H1 (cell line): ENCODE measurements at regions not wholly inside any gene's neighbourhood (a gene's known extent, or its start where the extent isn't known, plus 50 kb on each side); places are given as distances from the start of the nearest gene placed in this dataset.

Experiments
- CTCF ChIA-PET: fragments of 300-600 bp; sonication (Branson Sonifier 250); formaldehyde crosslinking; loops from one replicate; lab custom pipeline; 2021; ENCODE audit not compliant: partially characterized antibody; lab: Charles Lee
- POLR2A ChIA-PET: fragments of 300-600 bp; sonication (Branson Sonifier 250); formaldehyde crosslinking; loops from one replicate; lab custom pipeline; 2021; ENCODE audit warnings: inconsistent platforms; ENCODE audit not compliant: partially characterized antibody; lab: Charles Lee
- DNase-seq, 2 experiments: peaks; one replicate each; pipeline versions ENCODE4 v3.0.0 to v3.0.0-alpha.2; 2010 to 2022; ENCODE audit warnings: low spot score in 2 of 2, low read depth in 1 of 2, mixed read lengths in 1 of 2
- FAIRE-seq: peaks from 2 replicates; lab custom pipeline; 2011; peaks lifted over from hg19 to GRCh38; lab: Jason Lieb, UNC
- H2AFZ ChIP-seq: 2 replicates; pipeline ENCODE4 v1.8.1; 2012; ENCODE audit warnings: low read length, inconsistent platforms
- H2AK5ac ChIP-seq: 2 replicates; pipeline ENCODE4 v1.6.1; 2013; ENCODE audit warnings: low read depth, low read length
- H2BK120ac ChIP-seq: replicated peaks from 2 replicates; pipeline ENCODE3; 2013; ENCODE audit warnings: low read depth, low read length, inconsistent platforms
- H2BK12ac ChIP-seq: 2 replicates; pipeline ENCODE4 v1.6.1; 2013; ENCODE audit warnings: low read depth, low read length
- H2BK15ac ChIP-seq: 2 replicates; pipeline ENCODE4 v1.6.1; 2013; ENCODE audit warnings: low read length
- H2BK20ac ChIP-seq: 2 replicates; pipeline ENCODE4 v1.6.1; 2013; ENCODE audit warnings: low read length
- H2BK5ac ChIP-seq: 2 replicates; pipeline ENCODE4 v1.6.1; 2013; ENCODE audit warnings: low read depth, low read length
- H3K14ac ChIP-seq: 2 replicates; pipeline ENCODE4 v1.6.1; 2013; ENCODE audit warnings: inconsistent platforms; ENCODE audit not compliant: insufficient read length
- H3K18ac ChIP-seq: 2 replicates; pipeline ENCODE4 v1.6.1; 2013; ENCODE audit warnings: low read length; ENCODE audit errors: extremely low read depth
- H3K23ac ChIP-seq: 2 replicates; pipeline ENCODE4 v1.6.1; 2013; ENCODE audit warnings: inconsistent platforms; ENCODE audit not compliant: insufficient read length
- H3K23me2 ChIP-seq: 2 replicates; pipeline ENCODE4 v1.6.1; 2013; ENCODE audit warnings: low read depth, low read length
- H3K27ac ChIP-seq: 2 replicates; pipeline ENCODE4 v1.6.1; 2011; ENCODE audit warnings: low read depth, low read length, inconsistent platforms
- H3K27me3 ChIP-seq, 4 experiments: replicated peaks in 1 of 4; 1 replicate in 1 of 4; 2 replicates in 3 of 4; pipeline versions ENCODE4 v1.6.1 to v1.8.1; 2011 to 2013; ENCODE audit warnings: low read length in 3 of 4, mild to moderate bottlenecking in 3 of 4, inconsistent platforms in 2 of 4, mixed read lengths in 2 of 4, moderate library complexity in 1 of 4; ENCODE audit not compliant: control insufficient read depth in 3 of 4, insufficient read depth in 3 of 4; ENCODE audit errors: extremely low read depth in 1 of 4
- H3K36me3 ChIP-seq, 4 experiments: 2 replicates each; pipeline versions ENCODE4 v1.6.1 to v1.8.1; 2011 to 2013; ENCODE audit warnings: mild to moderate bottlenecking in 4 of 4, low read length in 3 of 4, moderate library complexity in 2 of 4, control low read depth in 1 of 4, inconsistent platforms in 1 of 4; ENCODE audit not compliant: insufficient read depth in 4 of 4, control insufficient read depth in 2 of 4
- H3K4ac ChIP-seq: replicated peaks from 2 replicates; pipeline ENCODE3; 2013; ENCODE audit warnings: low read length, low read depth, mixed read lengths, inconsistent platforms; ENCODE audit not compliant: insufficient read length
- H3K4me1 ChIP-seq, 4 experiments: replicated peaks in 1 of 4; 1 replicate in 1 of 4; 2 replicates in 3 of 4; pipeline versions ENCODE4 v1.6.1 to v1.8.1; 2011 to 2013; ENCODE audit warnings: low read length in 3 of 4, inconsistent platforms in 2 of 4, mixed read lengths in 1 of 4; ENCODE audit not compliant: insufficient read depth in 4 of 4, control insufficient read depth in 3 of 4
- H3K4me2 ChIP-seq, 2 experiments: 2 replicates each; pipeline versions ENCODE4 v1.6.1 to v1.8.1; 2011 to 2013; ENCODE audit warnings: low read depth in 2 of 2, low read length in 2 of 2, control low read depth in 1 of 2, inconsistent platforms in 1 of 2, mild to moderate bottlenecking in 1 of 2; ENCODE audit not compliant: insufficient read depth in 1 of 2
- H3K4me3 ChIP-seq, 4 experiments: fragments of 200-600, 300-600 bp in 1 of 4; sonication (generic), shearing (Covaris generic), sonication (Bioruptor Twin) in 1 of 4; 2 replicates each; pipeline versions ENCODE4 v1.5.1 to v1.8.1; 2011 to 2016; ENCODE audit warnings: low read length in 4 of 4, low read depth in 3 of 4, control low read depth in 2 of 4, inconsistent platforms in 2 of 4, mild to moderate bottlenecking in 2 of 4, mixed read lengths in 1 of 4, moderate library complexity in 1 of 4; ENCODE audit not compliant: insufficient read depth in 2 of 4; ENCODE audit errors: extremely low read depth in 1 of 4
- H3K56ac ChIP-seq: replicated peaks from 2 replicates; pipeline ENCODE3; 2013; ENCODE audit warnings: low read depth, mild to moderate bottlenecking, mixed read lengths, low read length, inconsistent platforms; ENCODE audit not compliant: insufficient read length
- H3K79me1 ChIP-seq: 2 replicates; pipeline ENCODE4 v1.6.1; 2013; ENCODE audit warnings: low read depth, low read length, control low read depth
- H3K79me2 ChIP-seq, 2 experiments: 2 replicates each; pipeline versions ENCODE4 v1.6.1 to v1.8.1; 2012 to 2013; ENCODE audit warnings: low read length in 2 of 2, mild to moderate bottlenecking in 2 of 2, inconsistent platforms in 1 of 2; ENCODE audit not compliant: insufficient read depth in 2 of 2, control insufficient read depth in 1 of 2
- H3K9ac ChIP-seq, 4 experiments: replicated peaks in 1 of 4; 1 replicate in 1 of 4; 2 replicates in 3 of 4; pipeline versions ENCODE4 v1.6.1 to v1.8.1; 2011 to 2013; ENCODE audit warnings: low read depth in 3 of 4, low read length in 3 of 4, control low read depth in 2 of 4, mild to moderate bottlenecking in 2 of 4, moderate library complexity in 2 of 4, inconsistent platforms in 1 of 4; ENCODE audit errors: extremely low read depth in 1 of 4
- H3K9me3 ChIP-seq, 2 experiments: 2 replicates each; pipeline versions ENCODE4 v1.6.1 to v1.8.1; 2012 to 2013; ENCODE audit warnings: mild to moderate bottlenecking in 2 of 2, moderate library complexity in 2 of 2, control low read depth in 1 of 2, inconsistent platforms in 1 of 2, low read depth in 1 of 2, low read length in 1 of 2, mixed read lengths in 1 of 2; ENCODE audit not compliant: insufficient read depth in 2 of 2
- H4K20me1 ChIP-seq, 2 experiments: replicated peaks in 1 of 2; 2 replicates each; pipeline versions ENCODE3 to v1.8.1; 2011 to 2013; ENCODE audit warnings: inconsistent platforms in 2 of 2, low read length in 2 of 2, mild to moderate bottlenecking in 1 of 2; ENCODE audit not compliant: insufficient read depth in 2 of 2, control insufficient read depth in 1 of 2
- H4K5ac ChIP-seq: 2 replicates; pipeline ENCODE4 v1.6.1; 2013; ENCODE audit warnings: low read length, low read depth, mixed read lengths, inconsistent platforms; ENCODE audit not compliant: insufficient read length
- H4K8ac ChIP-seq: 2 replicates; pipeline ENCODE4 v1.8.0; 2013; ENCODE audit warnings: mild to moderate bottlenecking, moderate library complexity, low read length, inconsistent platforms; ENCODE audit not compliant: insufficient read depth; ENCODE audit errors: extremely low read depth
- H4K91ac ChIP-seq: replicated peaks from 2 replicates; pipeline ENCODE3; 2013; ENCODE audit warnings: low read length, mixed read lengths, inconsistent platforms; ENCODE audit not compliant: insufficient read length
- ATF2 ChIP-seq: IDR thresholded peaks from 2 replicates; pipeline ENCODE4 v1.6.1; 2012; ENCODE audit warnings: low read length, inconsistent platforms
- CBX8 ChIP-seq: fragments of 300-800, 300-1000 bp; sonication (generic); IDR thresholded peaks from 2 replicates; pipeline ENCODE4 v1.7.1; 2016; ENCODE audit warnings: low read depth, low read length, borderline replicate concordance
- EGR1 ChIP-seq: IDR thresholded peaks from 2 replicates; pipeline ENCODE4 v1.6.1; 2011; ENCODE audit warnings: low read depth, low read length, borderline replicate concordance
- EZH2 ChIP-seq: fragments of 200-600 bp; sonication (generic); IDR thresholded peaks from 2 replicates; pipeline ENCODE4 v1.7.1; 2012; ENCODE audit warnings: low read depth, mild to moderate bottlenecking, moderate library complexity, low read length, inconsistent platforms; ENCODE audit not compliant: severe bottlenecking
- JUN ChIP-seq: IDR thresholded peaks from 2 replicates; pipeline ENCODE4 v1.6.1; 2011; ENCODE audit warnings: low read depth, mild to moderate bottlenecking, improper control_type of control experiment, low read length
- JUND ChIP-seq: IDR thresholded peaks from 2 replicates; pipeline ENCODE4 v1.6.1; 2011; ENCODE audit warnings: mild to moderate bottlenecking, improper control_type of control experiment, low read length
- MAX ChIP-seq: IDR thresholded peaks from 2 replicates; pipeline ENCODE4 v1.6.1; 2012; ENCODE audit warnings: inconsistent platforms
- RAD21 ChIP-seq, 2 experiments: IDR thresholded peaks in 1 of 2; conservative IDR thresholded peaks in 1 of 2; 2 replicates each; pipeline ENCODE4 v1.6.1; 2011; ENCODE audit warnings: low read depth in 2 of 2, low read length in 2 of 2, improper control_type of control experiment in 1 of 2, inconsistent platforms in 1 of 2, mild to moderate bottlenecking in 1 of 2, moderate library complexity in 1 of 2
- SIN3A ChIP-seq, 2 experiments: IDR thresholded peaks in 1 of 2; conservative IDR thresholded peaks in 1 of 2; 2 replicates each; pipeline ENCODE4 v1.6.1; 2011 to 2012; ENCODE audit warnings: low read length in 2 of 2, improper control_type of control experiment in 1 of 2, low read depth in 1 of 2, mild to moderate bottlenecking in 1 of 2
- TAF7 ChIP-seq: optimal IDR thresholded peaks from 2 replicates; pipeline ENCODE3; 2011; ENCODE audit warnings: low read depth, mild to moderate bottlenecking, inconsistent platforms, low read length, moderate library complexity, borderline replicate concordance
- USF2 ChIP-seq: IDR thresholded peaks from 2 replicates; pipeline ENCODE4 v1.6.1; 2011; ENCODE audit warnings: low read length, improper control_type of control experiment
- WGBS, 2 experiments: shearing (Covaris generic) in 1 of 2; methylation state at CpG; one replicate each; pipeline versions ENCODE4 v1.1.6 to v1.1.7; 2013 to 2015; ENCODE audit warnings: low lambda C conversion rate in 2 of 2, mixed read lengths in 2 of 2, inconsistent platforms in 1 of 2, low coverage in 1 of 2, missing lambda C conversion rate in 1 of 2; ENCODE audit not compliant: insufficient replicate concordance in 2 of 2, insufficient coverage in 1 of 2, insufficient read length in 1 of 2; ENCODE audit errors: extremely low coverage in 1 of 2, missing lambda C conversion rate in 1 of 2; 5-methylcytosine and 5-hydroxymethylcytosine counted together

- Histone ChIP-seq H3K18ac (no peak overlapping the region), H4K91ac (no peak overlapping the region), H3K4me2 (no peak overlapping the region), H3K9ac (no peak overlapping the region), H3K27ac (no peak overlapping the region), H3K23me2 (no peaks in the 10 kb centered on the region), H3K56ac (no peak overlapping the region), H2BK20ac (no peak overlapping the region), H2AK5ac (no peak overlapping the region), H3K4me1 (no peaks in the 10 kb centered on the region), H2BK120ac (no peak overlapping the region), H3K79me2 (no peaks in the 10 kb centered on the region), H3K36me3 (no peaks in the 10 kb centered on the region), H4K20me1 (no peaks in the 10 kb centered on the region), H3K23ac (no peak overlapping the region), H3K4me3 (no peak overlapping the region), H3K9me3 (no peaks in the 10 kb centered on the region), H3K27me3 (no peaks in the 10 kb centered on the region), H4K5ac (no peak overlapping the region), H3K79me1 (no peaks in the 10 kb centered on the region), H4K8ac (no peak overlapping the region), H3K4ac (no peak overlapping the region), H2AFZ (no peak overlapping the region), H2BK15ac (no peak overlapping the region), H2BK12ac (no peak overlapping the region), H3K14ac (no peak overlapping the region), H2BK5ac (no peak overlapping the region)
- WGBS, 2 experiments, result 95% methylated on average over 5 of the region's 5 CpGs; no CpG with 5 or more reads in 1 of the 2 experiments
- FAIRE-seq (no peak), DNase-seq (no peak)
- ChIA-PET CTCF (no interaction called here), POLR2A (no interaction called here)
- no peak for TF ChIP-seq RAD21 (IDR thresholded peaks at IDR 0.05 in 1 of 2, conservative IDR thresholded peaks at IDR 0.05 in 1 of 2; ENCODE audit: low read depth in 2 of 2, low read length in 2 of 2)
- no peak for TF ChIP-seq ATF2
- TF ChIP-seq EGR1, result no peak
- TF ChIP-seq MAX, result no peak
- no peak for TF ChIP-seq TAF7
- TF ChIP-seq EZH2, result no peak
- no peak for TF ChIP-seq JUN
- no peak for TF ChIP-seq SIN3A (conservative IDR thresholded peaks at IDR 0.05 in 1 of 2, IDR thresholded peaks at IDR 0.05 in 1 of 2; ENCODE audit: low read depth in 1 of 2, low read length in 2 of 2)
- TF ChIP-seq JUND, result no peak
- TF ChIP-seq USF2, result no peak
- TF ChIP-seq CBX8, result no peak
Measured at GRCh38 chr6:24019830-24020229, 106.2 kb upstream of the NRSN1 start.
